ENCODE measurements at regions not wholly inside any gene's neighbourhood (a gene's known extent, or its start where the extent isn't known, plus 50 kb on each side); places are given as distances from the start of the nearest gene placed in this dataset.

DNA sequence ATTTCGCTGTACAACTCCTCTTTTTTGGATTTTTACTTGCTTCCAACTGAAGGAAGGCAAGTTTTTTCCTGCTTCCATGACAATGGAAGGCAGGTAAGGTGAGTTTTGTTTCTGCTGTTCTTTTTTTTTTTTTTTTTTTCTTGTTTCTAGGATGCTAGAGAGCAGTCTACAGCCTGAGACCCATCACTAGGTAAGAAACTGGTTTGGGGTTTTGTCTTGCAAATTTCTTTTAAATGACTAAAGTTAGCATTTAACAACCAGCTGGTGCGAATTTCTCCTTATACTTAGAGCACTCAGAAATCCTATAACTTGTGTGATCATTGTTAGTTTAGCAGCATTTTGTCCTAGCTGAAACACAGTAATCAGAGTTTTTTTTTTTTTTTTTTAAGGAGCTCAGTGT is 378.4 kb upstream of the CNKSR2 start:
- Mint-ChIP-seq H3K9me3 (peaks cover 13% of the 10 kb centered on the region), H3K4me1 (peaks cover 23% of the 10 kb centered on the region), H3K36me3 (peaks cover 10% of the 10 kb centered on the region), H3K27ac (no peak overlapping the region), H3K4me3 (no peak overlapping the region), H3K27me3 (ENCODE audit: low read depth) (peaks cover 33% of the 10 kb centered on the region)
- CTCF ChIA-PET = no interaction called here
- DNase-seq (ENCODE audit: low spot score) (no peak), ATAC-seq (no peak; the same call in 1 of the 2 replicates)
- POLR2A ChIA-PET = interaction anchor here (0.6 kb wide), 1 partner anchor 241 kb away, joined by 5 read pairs; no protein-coding TSS in a partner anchor
- TF ChIP-seq GRHL2 (CRISPR knock-in tag; IDR thresholded peaks at IDR 0.05; ENCODE audit: insufficient replicate concordance, severe bottlenecking) = no peak
- TF ChIP-seq NFYB (CRISPR knock-in tag; conservative IDR thresholded peaks at IDR 0.05; ENCODE audit: low read depth) = no peak
- TF ChIP-seq SMAD3 (CRISPR knock-in tag; IDR thresholded peaks at IDR 0.05; ENCODE audit: borderline replicate concordance) = no peak
- TF ChIP-seq, protein P1, sequence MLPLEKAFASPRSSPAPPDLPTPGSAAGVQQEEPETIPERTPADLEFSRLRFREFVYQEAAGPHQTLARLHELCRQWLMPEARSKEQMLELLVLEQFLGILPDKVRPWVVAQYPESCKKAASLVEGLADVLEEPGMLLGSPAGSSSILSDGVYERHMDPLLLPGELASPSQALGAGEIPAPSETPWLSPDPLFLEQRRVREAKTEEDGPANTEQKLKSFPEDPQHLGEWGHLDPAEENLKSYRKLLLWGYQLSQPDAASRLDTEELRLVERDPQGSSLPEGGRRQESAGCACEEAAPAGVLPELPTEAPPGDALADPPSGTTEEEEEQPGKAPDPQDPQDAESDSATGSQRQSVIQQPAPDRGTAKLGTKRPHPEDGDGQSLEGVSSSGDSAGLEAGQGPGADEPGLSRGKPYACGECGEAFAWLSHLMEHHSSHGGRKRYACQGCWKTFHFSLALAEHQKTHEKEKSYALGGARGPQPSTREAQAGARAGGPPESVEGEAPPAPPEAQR (CRISPR knock-in tag; IDR thresholded peaks at IDR 0.05) = no peak
- TF ChIP-seq, protein P2, sequence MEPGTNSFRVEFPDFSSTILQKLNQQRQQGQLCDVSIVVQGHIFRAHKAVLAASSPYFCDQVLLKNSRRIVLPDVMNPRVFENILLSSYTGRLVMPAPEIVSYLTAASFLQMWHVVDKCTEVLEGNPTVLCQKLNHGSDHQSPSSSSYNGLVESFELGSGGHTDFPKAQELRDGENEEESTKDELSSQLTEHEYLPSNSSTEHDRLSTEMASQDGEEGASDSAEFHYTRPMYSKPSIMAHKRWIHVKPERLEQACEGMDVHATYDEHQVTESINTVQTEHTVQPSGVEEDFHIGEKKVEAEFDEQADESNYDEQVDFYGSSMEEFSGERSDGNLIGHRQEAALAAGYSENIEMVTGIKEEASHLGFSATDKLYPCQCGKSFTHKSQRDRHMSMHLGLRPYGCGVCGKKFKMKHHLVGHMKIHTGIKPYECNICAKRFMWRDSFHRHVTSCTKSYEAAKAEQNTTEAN (CRISPR knock-in tag; IDR thresholded peaks at IDR 0.05) = no peak
- TF ChIP-seq RORB (CRISPR knock-in tag; IDR thresholded peaks at IDR 0.05) = no peak
- no peak for TF ChIP-seq EMX1 (CRISPR knock-in tag; IDR thresholded peaks at IDR 0.05)
- no peak for TF ChIP-seq MYBL2 (CRISPR knock-in tag; IDR thresholded peaks at IDR 0.05)
- TF ChIP-seq SOX15 (CRISPR knock-in tag; IDR thresholded peaks at IDR 0.05) = no peak
- no peak for TF ChIP-seq ZNF416 (CRISPR knock-in tag; IDR thresholded peaks at IDR 0.05)
- no peak for TF ChIP-seq CREB1 (CRISPR knock-in tag; IDR thresholded peaks at IDR 0.05)
- TF ChIP-seq, protein P3, sequence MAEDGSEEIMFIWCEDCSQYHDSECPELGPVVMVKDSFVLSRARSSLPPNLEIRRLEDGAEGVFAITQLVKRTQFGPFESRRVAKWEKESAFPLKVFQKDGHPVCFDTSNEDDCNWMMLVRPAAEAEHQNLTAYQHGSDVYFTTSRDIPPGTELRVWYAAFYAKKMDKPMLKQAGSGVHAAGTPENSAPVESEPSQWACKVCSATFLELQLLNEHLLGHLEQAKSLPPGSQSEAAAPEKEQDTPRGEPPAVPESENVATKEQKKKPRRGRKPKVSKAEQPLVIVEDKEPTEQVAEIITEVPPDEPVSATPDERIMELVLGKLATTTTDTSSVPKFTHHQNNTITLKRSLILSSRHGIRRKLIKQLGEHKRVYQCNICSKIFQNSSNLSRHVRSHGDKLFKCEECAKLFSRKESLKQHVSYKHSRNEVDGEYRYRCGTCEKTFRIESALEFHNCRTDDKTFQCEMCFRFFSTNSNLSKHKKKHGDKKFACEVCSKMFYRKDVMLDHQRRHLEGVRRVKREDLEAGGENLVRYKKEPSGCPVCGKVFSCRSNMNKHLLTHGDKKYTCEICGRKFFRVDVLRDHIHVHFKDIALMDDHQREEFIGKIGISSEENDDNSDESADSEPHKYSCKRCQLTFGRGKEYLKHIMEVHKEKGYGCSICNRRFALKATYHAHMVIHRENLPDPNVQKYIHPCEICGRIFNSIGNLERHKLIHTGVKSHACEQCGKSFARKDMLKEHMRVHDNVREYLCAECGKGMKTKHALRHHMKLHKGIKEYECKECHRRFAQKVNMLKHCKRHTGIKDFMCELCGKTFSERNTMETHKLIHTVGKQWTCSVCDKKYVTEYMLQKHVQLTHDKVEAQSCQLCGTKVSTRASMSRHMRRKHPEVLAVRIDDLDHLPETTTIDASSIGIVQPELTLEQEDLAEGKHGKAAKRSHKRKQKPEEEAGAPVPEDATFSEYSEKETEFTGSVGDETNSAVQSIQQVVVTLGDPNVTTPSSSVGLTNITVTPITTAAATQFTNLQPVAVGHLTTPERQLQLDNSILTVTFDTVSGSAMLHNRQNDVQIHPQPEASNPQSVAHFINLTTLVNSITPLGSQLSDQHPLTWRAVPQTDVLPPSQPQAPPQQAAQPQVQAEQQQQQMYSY (CRISPR knock-in tag; IDR thresholded peaks at IDR 0.05) = no peak
- TF ChIP-seq ZNF423 (CRISPR knock-in tag; IDR thresholded peaks at IDR 0.05) = no peak
- TF ChIP-seq, protein P4, sequence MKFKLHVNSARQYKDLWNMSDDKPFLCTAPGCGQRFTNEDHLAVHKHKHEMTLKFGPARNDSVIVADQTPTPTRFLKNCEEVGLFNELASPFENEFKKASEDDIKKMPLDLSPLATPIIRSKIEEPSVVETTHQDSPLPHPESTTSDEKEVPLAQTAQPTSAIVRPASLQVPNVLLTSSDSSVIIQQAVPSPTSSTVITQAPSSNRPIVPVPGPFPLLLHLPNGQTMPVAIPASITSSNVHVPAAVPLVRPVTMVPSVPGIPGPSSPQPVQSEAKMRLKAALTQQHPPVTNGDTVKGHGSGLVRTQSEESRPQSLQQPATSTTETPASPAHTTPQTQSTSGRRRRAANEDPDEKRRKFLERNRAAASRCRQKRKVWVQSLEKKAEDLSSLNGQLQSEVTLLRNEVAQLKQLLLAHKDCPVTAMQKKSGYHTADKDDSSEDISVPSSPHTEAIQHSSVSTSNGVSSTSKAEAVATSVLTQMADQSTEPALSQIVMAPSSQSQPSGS (CRISPR knock-in tag; IDR thresholded peaks at IDR 0.05; ENCODE audit: borderline replicate concordance, low read depth) = no peak
- TF ChIP-seq KAT7 (CRISPR knock-in tag; IDR thresholded peaks at IDR 0.05; ENCODE audit: borderline replicate concordance) = no peak

DNA sequence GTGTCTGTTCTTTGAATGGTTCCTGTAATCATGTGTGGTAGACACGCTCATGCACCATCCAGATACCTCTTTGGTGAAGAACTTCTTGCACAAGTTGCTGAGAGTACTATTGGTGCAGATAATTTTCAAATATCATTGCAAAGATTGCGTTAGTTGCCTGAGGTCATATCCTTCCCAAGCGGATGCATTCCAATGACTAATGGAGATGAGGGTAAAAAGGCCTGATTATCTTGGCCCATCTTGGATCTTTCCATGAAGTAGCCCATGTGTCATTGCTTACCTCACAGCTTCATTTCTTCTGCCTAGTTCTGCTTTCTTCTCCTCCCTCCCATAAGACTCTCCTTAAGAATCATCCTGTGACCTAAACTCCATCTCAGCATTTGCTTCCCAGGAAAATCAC is 384.9 kb upstream of the CNKSR2 start:
- Mint-ChIP-seq H3K4me1 (no peaks in the 10 kb centered on the region), H3K9me3 (peaks cover 17% of the 10 kb centered on the region), H3K36me3 (peaks cover 10% of the 10 kb centered on the region), H3K27me3 (ENCODE audit: low read depth) (peaks cover 19% of the 10 kb centered on the region), H3K4me3 (no peak overlapping the region), H3K27ac (no peak overlapping the region)
- no peak for DNase-seq (ENCODE audit: low spot score)
- ChIA-PET CTCF (no interaction called here), POLR2A (no interaction called here)
- ATAC-seq = no peak
- TF ChIP-seq CREM (CRISPR knock-in tag; IDR thresholded peaks at IDR 0.05) = no peak
- no peak for TF ChIP-seq FOXP1 (CRISPR knock-in tag; IDR thresholded peaks at IDR 0.05; ENCODE audit: borderline replicate concordance)

Data from WTC11 (cell line).